Esophagus (tissue), 2 donors: ENCODE measurements at regions not wholly inside any gene's neighbourhood (a gene's known extent, or its start where the extent isn't known, plus 50 kb on each side); places are given as distances from the start of the nearest gene placed in this dataset.
"Not testable (repeated sequence)": the region's sequence is repeated elsewhere in the genome, so short reads cannot be mapped to it uniquely, and the experiment has no call there.

ENCODE experiments used
- H3K27ac ChIP-seq, 2 donors: one replicate each; pipeline ENCODE4 v1.5.1; 2013; ENCODE audit warnings: low read depth in 2 of 2, mild to moderate bottlenecking in 2 of 2, inconsistent platforms in 1 of 2, low read length in 1 of 2, moderate library complexity in 1 of 2
- H3K27me3 ChIP-seq, 2 donors: one replicate each; pipeline ENCODE4 v1.6.1; 2013; ENCODE audit warnings: low read length in 2 of 2, control low read depth in 1 of 2, mild to moderate bottlenecking in 1 of 2; ENCODE audit not compliant: insufficient read depth in 2 of 2, control insufficient read depth in 1 of 2
- H3K36me3 ChIP-seq, 2 donors: one replicate each; pipeline ENCODE4 v1.6.1; 2013; ENCODE audit warnings: low read length in 1 of 2; ENCODE audit not compliant: control insufficient read depth in 2 of 2, insufficient read depth in 2 of 2
- H3K4me1 ChIP-seq, 2 donors: one replicate each; pipeline ENCODE4 v1.6.1; 2013; ENCODE audit warnings: low read length in 1 of 2; ENCODE audit not compliant: control insufficient read depth in 2 of 2, insufficient read depth in 2 of 2
- H3K4me3 ChIP-seq, 2 donors: one replicate each; pipeline ENCODE4 v1.5.1; 2013; ENCODE audit warnings: low read length in 2 of 2, mild to moderate bottlenecking in 2 of 2, low read depth in 1 of 2, moderate library complexity in 1 of 2
- H3K9me3 ChIP-seq, 2 donors: one replicate each; pipeline ENCODE4 v1.6.1; 2013; ENCODE audit warnings: mild to moderate bottlenecking in 2 of 2, low read depth in 1 of 2, low read length in 1 of 2, moderate library complexity in 1 of 2; ENCODE audit not compliant: control insufficient read depth in 2 of 2, insufficient read depth in 1 of 2
- WGBS, 2 donors: extraction: QIAGEN DNeasy Blood & Tissue Kit; methylation state at CpG; one replicate each; pipeline ENCODE4 v1.1.7; 2013; 5-methylcytosine and 5-hydroxymethylcytosine counted together
- donor health status: healthy with polysubstance abuse.
- donor health status: Bipolar disorder and iron deficiency.

DNA sequence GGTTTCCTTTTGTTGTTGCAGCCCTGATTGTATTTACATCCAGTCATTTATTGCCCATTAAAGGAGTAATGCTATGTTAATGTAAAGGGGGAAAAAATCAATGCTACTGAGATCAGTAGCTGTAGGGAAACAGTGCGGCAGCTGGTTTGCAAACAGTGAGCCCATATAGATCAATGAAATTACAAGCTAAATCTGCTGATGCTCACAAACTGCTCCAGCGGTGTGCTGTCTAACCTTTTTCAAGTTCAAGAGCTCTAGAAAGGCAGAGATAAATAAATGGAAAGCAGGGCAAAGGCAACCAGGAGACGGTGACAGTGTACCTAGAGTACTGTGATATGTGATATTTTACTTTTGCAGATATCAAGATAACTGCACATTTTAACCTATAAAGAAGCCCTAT is 449.0 kb upstream of the MMS22L start:
- no peaks in the 10 kb centered on the region for H3K4me1 ChIP-seq
- WGBS, 2 donors: 51 to 72% methylated on average over 3 of the region's 3 CpGs
- H3K27me3 ChIP-seq: no peaks in the 10 kb centered on the region
- no peak overlapping the region for H3K27ac ChIP-seq
- no peak overlapping the region for H3K4me3 ChIP-seq
- H3K9me3 ChIP-seq: no peaks in the 10 kb centered on the region
- no peaks in the 10 kb centered on the region for H3K36me3 ChIP-seq

DNA sequence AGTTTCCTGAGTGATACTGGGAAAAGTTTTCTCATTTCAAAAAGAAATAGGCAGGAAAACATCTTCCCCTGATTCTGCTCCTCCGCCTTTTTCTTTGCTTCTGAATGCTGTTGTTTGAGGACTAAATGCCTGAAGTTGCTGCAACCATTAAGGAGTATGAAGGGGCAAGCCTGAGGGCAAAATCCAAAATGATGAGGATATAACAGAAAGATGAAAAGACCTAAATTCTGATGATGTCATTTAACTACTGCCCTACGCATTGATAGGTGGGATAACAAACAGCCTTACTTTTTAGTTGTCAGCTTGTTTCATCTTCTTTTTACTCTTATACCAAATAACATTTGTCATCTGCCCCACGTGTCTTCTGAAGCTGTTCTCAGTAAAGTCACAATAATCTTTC is 474.6 kb upstream of the MMS22L start:
- WGBS, 2 donors: 70 to 72% methylated on average over 3 of the region's 3 CpGs
- Histone ChIP-seq H3K9me3 (no peaks in the 10 kb centered on the region), H3K27ac (no peak overlapping the region), H3K27me3 (no peaks in the 10 kb centered on the region), H3K4me3 (no peak overlapping the region), H3K4me1 (no peaks in the 10 kb centered on the region), H3K36me3 (no peaks in the 10 kb centered on the region)

DNA sequence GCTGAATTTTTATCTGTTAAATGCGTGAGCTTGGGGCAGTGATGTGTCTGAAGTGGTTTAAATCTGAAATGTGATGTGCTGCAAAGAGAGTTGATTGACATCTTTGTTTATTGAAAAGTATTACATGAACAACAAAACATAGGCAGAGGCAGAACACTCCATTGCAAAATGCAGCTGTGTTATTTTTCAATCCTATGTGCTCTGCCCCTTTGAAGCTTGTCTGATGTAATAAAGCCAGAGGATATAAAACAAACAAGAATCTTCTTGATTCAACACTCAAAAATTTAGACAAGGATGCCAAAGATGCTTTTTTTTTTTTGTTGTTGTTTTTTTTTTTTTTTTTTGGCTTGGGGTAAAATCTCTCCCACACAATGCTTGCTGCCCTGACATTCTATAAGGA is 482.4 kb upstream of the MMS22L start:
- Histone ChIP-seq H3K36me3 (no peaks in the 10 kb centered on the region), H3K9me3 (no peaks in the 10 kb centered on the region), H3K4me1 (no peaks in the 10 kb centered on the region), H3K4me3 (no peak overlapping the region), H3K27ac (no peak overlapping the region), H3K27me3 (no peaks in the 10 kb centered on the region)
- WGBS, 2 donors: 41 to 50% methylated on average over 1 of the region's 1 CpG

DNA sequence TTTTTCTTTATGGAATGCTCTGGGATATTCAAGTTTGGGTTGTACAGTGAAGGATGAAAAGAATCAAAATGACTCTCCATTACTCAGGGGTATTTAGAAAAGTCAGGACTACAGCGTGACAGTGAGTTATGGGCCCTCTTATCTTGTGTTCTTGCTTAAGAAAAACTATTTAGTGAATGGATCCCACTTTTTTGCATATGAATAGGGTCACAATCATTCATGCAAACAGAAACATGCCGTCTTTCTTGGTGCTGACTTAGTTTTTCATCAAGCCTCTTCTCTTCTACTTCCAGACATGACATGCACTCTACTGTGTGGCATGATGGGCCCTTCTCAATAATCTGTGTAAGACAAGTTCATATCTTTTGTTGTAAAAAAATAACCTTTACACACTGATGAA is 488.4 kb upstream of the MMS22L start:
- WGBS, 2 donors: 40 to 45% methylated on average over 2 of the region's 2 CpGs
- Histone ChIP-seq H3K4me3 (no peak overlapping the region), H3K4me1 (no peaks in the 10 kb centered on the region), H3K36me3 (no peaks in the 10 kb centered on the region), H3K27ac (no peak overlapping the region), H3K9me3 (peaks cover 0 to 2% of the 10 kb centered on the region in 2 donors), H3K27me3 (no peaks in the 10 kb centered on the region)

DNA sequence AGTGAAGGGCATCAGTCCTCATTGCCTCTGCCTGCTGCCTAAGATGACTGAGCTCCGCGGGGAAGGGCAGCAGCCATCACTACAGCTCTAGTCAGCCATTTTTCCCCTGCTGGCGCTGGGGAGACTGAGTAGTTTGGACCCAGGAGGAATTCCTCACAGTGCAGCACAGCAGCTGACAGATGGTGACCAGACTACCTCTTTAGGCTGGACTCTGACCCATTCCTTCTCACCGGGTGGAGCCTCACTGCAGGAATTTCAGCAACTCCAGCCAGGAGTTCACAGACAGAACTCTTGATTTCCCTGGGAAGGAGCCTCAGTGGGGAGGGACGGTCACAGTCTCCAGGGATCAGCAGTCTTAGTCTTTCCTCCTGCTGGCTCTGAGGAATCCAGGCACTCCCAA is 492.0 kb upstream of the MMS22L start:
- Histone ChIP-seq H3K9me3 (peaks cover 0 to 2% of the 10 kb centered on the region in 2 donors), H3K4me1 (no peaks in the 10 kb centered on the region), H3K4me3 (no peak overlapping the region), H3K27me3 (no peaks in the 10 kb centered on the region), H3K27ac (no peak overlapping the region), H3K36me3 (no peaks in the 10 kb centered on the region)
- 82 to 86% methylated on average over 5 of the region's 5 CpGs for WGBS, 2 donors

DNA sequence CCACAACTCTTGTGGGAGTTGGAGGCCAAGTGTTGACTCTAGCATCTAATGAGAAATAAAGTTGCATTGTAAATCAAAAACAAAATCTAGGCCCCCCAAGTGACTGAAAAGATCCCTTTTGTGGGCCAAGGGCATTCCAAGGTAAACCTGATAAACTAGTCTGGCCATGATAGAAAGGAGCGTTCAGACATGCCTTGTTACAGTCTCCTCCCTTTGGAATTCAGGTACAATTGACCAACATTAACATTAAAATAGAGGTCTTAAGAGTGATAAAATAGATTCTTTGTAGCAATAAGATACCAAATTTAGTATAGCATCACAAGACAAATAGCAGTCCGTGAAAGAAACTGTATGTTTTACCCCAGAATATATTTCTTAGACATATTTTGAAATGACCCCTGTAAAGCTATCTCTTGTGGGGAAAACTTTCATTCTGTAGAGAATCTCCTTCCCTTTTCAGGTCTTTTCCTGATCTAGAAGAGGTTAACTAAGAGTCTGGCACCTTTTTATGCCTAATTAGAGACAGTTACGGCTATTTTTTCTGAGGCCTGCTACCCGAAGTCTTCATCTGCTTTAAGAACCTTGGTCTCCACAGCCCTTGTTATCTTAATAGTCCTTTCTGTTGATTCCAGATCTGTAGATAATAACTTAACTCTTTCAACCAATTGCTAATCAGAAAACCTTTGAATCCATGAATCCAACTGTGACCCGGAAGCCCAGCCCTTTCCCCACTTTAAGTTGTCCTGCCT is 495.4 kb upstream of the MMS22L start:
- Histone ChIP-seq H3K36me3 (no peaks in the 10 kb centered on the region), H3K27me3 (no peaks in the 10 kb centered on the region), H3K27ac (no peak overlapping the region), H3K9me3 (peaks cover 0 to 2% of the 10 kb centered on the region in 2 donors), H3K4me1 (no peaks in the 10 kb centered on the region), H3K4me3 (no peak overlapping the region)
- 50 to 53% methylated on average over 5 of the region's 5 CpGs for WGBS, 2 donors

DNA sequence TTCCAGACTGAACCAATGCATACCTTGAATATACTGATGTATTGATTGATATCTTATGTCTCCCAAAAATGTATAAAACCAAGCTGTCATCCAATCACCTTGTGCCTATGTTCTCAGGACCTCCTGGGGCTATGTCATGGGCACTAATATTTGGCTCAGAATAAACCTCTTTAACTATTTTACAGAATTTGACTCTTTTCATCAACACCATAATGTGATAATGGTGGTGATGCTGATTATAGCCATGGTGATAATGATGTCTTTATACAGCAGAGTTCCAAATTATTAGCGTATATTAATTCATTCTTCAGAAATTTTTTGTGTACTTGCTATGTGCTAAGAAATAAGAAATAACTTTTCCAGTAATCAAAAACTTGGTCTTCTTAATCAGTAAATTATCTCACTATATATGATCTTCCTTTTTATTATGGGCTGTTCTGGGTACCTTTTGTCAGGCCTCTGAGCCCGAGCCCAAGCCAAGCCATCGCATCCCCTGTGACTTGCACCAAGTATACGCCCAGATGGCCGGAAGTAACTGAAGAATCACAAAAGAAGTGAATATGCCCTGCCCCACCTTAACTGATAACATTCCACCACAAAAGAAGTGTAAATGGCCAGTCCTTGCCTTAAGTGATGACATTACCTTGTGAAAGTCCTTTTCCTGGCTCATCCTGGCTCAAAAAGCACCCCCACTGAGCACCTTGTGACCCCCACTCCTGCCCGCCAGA is 496.2 kb upstream of the MMS22L start:
- not testable (repeated sequence) for H3K9me3 ChIP-seq, H3K4me1 ChIP-seq, H3K27me3 ChIP-seq, H3K4me3 ChIP-seq, H3K27ac ChIP-seq, H3K36me3 ChIP-seq
- 85 to 91% methylated on average over 5 of the region's 6 CpGs for WGBS, 2 donors

DNA sequence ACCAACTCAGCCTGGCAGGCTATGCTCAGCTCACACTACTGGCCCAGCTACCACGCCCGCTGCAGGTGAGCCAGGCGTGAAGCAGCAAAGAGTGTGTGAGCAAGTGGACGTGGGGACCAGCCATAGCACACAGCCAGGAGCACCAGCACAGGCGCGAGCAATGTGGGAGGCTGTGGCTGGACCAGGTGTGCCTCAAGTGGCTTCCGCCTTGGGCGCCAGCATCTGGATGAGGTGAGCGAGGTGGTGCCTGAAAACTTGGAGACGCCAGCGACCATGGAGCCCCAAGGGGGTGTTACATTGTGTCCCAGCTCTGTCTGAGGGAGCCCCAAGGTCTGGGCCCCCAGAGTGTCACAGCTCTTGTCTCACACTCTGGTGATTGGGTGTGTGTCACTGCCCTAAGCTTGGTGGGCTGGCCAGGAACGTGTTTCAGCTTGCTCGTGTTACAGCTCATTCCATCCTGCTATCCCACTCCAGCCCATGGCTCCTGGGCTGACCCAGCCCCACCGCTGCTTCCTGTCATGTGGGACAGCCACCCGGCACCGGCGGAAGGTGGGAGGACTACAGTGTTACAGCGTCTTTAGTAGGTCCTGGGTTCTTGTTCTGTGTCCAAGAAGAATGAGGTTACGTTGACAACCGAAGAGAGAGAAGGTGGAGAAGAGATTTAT is 508.0 kb upstream of the MMS22L start:
- no peaks in the 10 kb centered on the region for H3K9me3 ChIP-seq
- H3K4me3 ChIP-seq: no peak overlapping the region
- 90% methylated on average over 20 of the region's 20 CpGs for WGBS, 2 donors
- no peaks in the 10 kb centered on the region for H3K4me1 ChIP-seq
- no peak overlapping the region for H3K27ac ChIP-seq
- H3K36me3 ChIP-seq: no peaks in the 10 kb centered on the region
- H3K27me3 ChIP-seq: no peaks in the 10 kb centered on the region

DNA sequence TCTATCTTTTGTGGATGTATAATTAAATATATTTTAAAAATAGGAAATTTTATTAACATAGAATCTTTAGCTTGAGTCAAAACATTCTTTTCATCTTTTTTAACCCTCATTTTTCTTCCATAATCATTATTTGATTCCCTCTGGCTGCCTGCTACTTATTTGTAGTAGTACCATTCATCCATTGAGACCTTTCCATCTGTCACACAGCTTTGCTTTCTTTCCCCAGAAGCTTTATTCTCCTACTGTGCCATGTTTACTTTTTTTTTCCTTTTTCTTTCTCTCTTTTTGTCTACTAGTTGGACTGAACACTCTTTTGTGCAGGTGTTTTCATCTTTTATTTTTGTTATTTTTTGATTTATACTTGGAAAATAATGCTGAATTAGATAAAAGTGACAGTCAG is 522.6 kb upstream of the MMS22L start:
- Histone ChIP-seq H3K27me3 (no peaks in the 10 kb centered on the region), H3K4me3 (no peak overlapping the region), H3K27ac (no peak overlapping the region), H3K9me3 (no peaks in the 10 kb centered on the region), H3K36me3 (no peaks in the 10 kb centered on the region), H3K4me1 (no peaks in the 10 kb centered on the region)
